ENCODE measurements at regions not wholly inside any gene's neighbourhood (a gene's known extent, or its start where the extent isn't known, plus 50 kb on each side); places are given as distances from the start of the nearest gene placed in this dataset.

- no peaks in the 10 kb centered on the region for H3K36me3 ChIP-seq
- whole genome bisulfite sequencing, 2 donors = 52 to 59% methylated on average over 11 to 15 of the region's 20 CpGs
- H3K4me1 ChIP-seq = peaks cover 0 to 7% (median 0%) of the 10 kb centered on the region in 3 donors
- no peaks in the 10 kb centered on the region for H3K9me3 ChIP-seq
- TF ChIP-seq CTCF (IDR thresholded peaks at IDR 0.05) (no peak), POLR2A (IDR thresholded peaks at IDR 0.05) (no peak)
- peaks cover 0 to 100% (median 0%) of the 10 kb centered on the region in 4 donors for H3K27me3 ChIP-seq
- DNase-seq = no peak
- no peak overlapping the region for H3K27ac ChIP-seq
- H3K4me3 ChIP-seq = no peak overlapping the region
- intact Hi-C loops (cut with DNase I) = no loop called here
These were observed 519.0 kb downstream of the TBC1D22A start for GRCh38 chr22:47281126-47282106.

GRCh38 chr22:47280301-47280700 lies 517.9 kb downstream of the TBC1D22A start:
- Histone ChIP-seq H3K4me1 (peaks cover 0 to 14% (median 4%) of the 10 kb centered on the region in 3 donors), H3K27ac (no peak overlapping the region), H3K36me3 (no peaks in the 10 kb centered on the region), H3K27me3 (peaks cover 0 to 100% (median 0%) of the 10 kb centered on the region in 4 donors), H3K9me3 (no peaks in the 10 kb centered on the region), H3K4me3 (no peak overlapping the region)
- WGBS, 2 donors = 59 to 71% methylated on average over 6 of the region's 6 CpGs
- DNase-seq = no peak
- intact Hi-C loops (cut with DNase I) = no loop called here
- TF ChIP-seq POLR2A (IDR thresholded peaks at IDR 0.05) (no peak), CTCF (IDR thresholded peaks at IDR 0.05) (no peak)

- 59 to 67% methylated on average over 11 of the region's 11 CpGs for WGBS, 2 donors
- Histone ChIP-seq H3K4me1 (peaks cover 0 to 14% (median 4%) of the 10 kb centered on the region in 3 donors), H3K27ac (no peak overlapping the region), H3K4me3 (no peak overlapping the region), H3K27me3 (peaks cover 0 to 98% (median 0%) of the 10 kb centered on the region in 4 donors), H3K9me3 (no peaks in the 10 kb centered on the region), H3K36me3 (no peaks in the 10 kb centered on the region)
- no peak for TF ChIP-seq POLR2A (IDR thresholded peaks at IDR 0.05)
- intact Hi-C loops (cut with DNase I) = no loop called here
- no peak for DNase-seq
These were observed 517.3 kb downstream of the TBC1D22A start for GRCh38 chr22:47279746-47280145.

- 77 to 85% methylated on average over 5 to 6 of the region's 8 CpGs for WGBS, 2 donors
These were observed 516.9 kb downstream of the TBC1D22A start for GRCh38 chr22:47279337-47279736.

GRCh38 chr22:47278655-47279054 lies 516.2 kb downstream of the TBC1D22A start:
- Histone ChIP-seq H3K9me3 (no peaks in the 10 kb centered on the region), H3K27ac (no peak overlapping the region), H3K4me1 (peaks cover 0 to 14% (median 4%) of the 10 kb centered on the region in 3 donors), H3K27me3 (peaks cover 0 to 97% (median 0%) of the 10 kb centered on the region in 4 donors), H3K36me3 (no peaks in the 10 kb centered on the region), H3K4me3 (no peak overlapping the region)
- DNase-seq = no peak
- no peak for TF ChIP-seq CTCF (IDR thresholded peaks at IDR 0.05)
- TF ChIP-seq POLR2A (IDR thresholded peaks at IDR 0.05) = no peak
- WGBS, 2 donors = 72 to 85% methylated on average over 4 to 8 of the region's 12 CpGs
- intact Hi-C loops (cut with DNase I) = no loop called here

More at GRCh38 chr22:47279337-47279736, 516.9 kb downstream of the TBC1D22A start:
- DNase-seq = no peak
- Histone ChIP-seq H3K36me3 (no peaks in the 10 kb centered on the region), H3K4me1 (peaks cover 0 to 14% (median 4%) of the 10 kb centered on the region in 3 donors), H3K27me3 (peaks cover 0 to 98% (median 0%) of the 10 kb centered on the region in 4 donors), H3K9me3 (no peaks in the 10 kb centered on the region), H3K4me3 (no peak overlapping the region), H3K27ac (no peak overlapping the region)
- intact Hi-C loops (cut with DNase I) = no loop called here
- TF ChIP-seq CTCF (IDR thresholded peaks at IDR 0.05) = no peak
- TF ChIP-seq POLR2A (IDR thresholded peaks at IDR 0.05) = no peak

Measured in esophagus squamous epithelium (tissue), 5 donors.